ENCODE measurements at regions not wholly inside any gene's neighbourhood (a gene's known extent, or its start where the extent isn't known, plus 50 kb on each side); places are given as distances from the start of the nearest gene placed in this dataset.
"Not testable (repeated sequence)": the region's sequence is repeated elsewhere in the genome, so short reads cannot be mapped to it uniquely, and the experiment has no call there.

- no peak for DNase-seq
Observed at GRCh38 chr11:27241311-27242122, 121.5 kb downstream of the CCDC34 start.

DNA sequence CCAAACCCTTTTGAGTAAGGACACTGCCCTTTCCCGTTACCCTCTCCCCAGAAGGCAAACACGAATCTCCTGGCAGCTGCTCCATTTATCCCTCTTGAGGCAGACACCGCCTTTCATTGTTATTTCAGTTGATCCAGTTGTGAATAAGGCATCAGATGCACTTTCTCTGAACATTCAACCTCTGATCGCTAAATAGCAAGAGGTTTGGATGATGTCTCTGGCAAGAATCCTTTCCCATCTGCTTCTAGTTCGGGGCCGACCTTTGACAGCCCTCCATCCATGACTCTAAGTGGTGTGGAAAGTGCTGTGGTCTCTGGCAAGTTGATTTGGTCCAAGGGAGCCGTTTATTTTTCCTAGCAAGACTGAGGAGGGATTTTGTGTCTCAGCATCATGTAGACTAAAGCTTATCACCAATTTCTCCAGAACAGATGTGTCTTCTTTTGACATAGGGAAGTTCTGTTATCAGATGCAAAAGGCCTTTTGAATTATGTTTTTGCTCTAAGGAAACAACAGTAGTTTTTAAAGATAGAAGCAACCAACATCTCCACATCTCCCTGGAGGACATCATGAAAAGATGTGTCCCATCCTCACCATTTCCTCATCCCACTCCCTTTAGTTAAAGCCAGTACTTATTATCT is 123.6 kb downstream of the CCDC34 start:
- no peak for DNase-seq

- DNase-seq, result no peak
Observed at GRCh38 chr11:27238811-27239210, 124.2 kb downstream of the CCDC34 start.

- no peak for DNase-seq
Observed at GRCh38 chr11:27237643-27238042, 125.4 kb downstream of the CCDC34 start.

DNA sequence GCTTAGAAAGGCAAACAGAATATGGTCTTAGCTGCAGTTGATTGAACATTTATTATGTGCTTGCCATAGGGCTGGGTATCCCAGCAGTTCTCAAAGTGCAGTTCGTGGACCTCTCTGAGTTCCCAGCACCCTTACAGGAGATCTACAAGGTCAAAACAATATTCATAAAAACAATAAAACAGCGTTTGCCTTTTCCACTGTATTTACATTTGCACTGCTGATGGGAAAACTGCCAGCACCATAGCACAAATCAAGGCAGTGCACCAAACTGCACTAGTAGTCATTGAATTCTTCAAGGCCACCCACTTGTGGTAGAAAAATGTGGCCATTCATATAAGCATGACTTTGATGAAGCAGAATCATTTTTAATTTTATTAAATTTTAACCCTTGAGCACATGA is 128.1 kb downstream of the CCDC34 start:
- DNase-seq, result no peak

- DNase-seq, result no peak
Observed at GRCh38 chr11:27234043-27234668, 128.9 kb downstream of the CCDC34 start.

DNA sequence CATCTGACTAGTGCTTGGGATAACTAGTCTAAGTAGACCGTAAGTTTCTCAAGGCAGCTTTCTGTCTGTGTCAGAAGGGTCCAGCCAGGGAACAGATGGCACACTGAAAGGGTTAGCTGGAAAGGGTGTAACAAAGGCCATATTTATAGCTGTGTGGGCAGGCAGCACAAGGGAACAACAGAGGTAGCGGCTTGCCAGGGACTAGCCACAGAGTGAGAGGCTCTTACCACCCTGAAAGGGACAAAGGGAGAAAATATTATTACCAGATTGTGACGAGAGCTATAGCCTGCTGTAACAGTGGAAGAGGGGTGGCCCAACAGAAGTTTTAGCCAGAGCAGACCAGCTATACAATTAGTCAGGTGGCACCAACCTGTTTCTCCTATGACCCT is 129.4 kb downstream of the CCDC34 start:
- DNase-seq, result no peak

- DNase-seq, result no peak
Observed at GRCh38 chr11:27231530-27231929, 131.5 kb downstream of the CCDC34 start.

GRCh38 chr11:27230192-27230572 is 132.8 kb downstream of the CCDC34 start:
- no peak for DNase-seq

DNA sequence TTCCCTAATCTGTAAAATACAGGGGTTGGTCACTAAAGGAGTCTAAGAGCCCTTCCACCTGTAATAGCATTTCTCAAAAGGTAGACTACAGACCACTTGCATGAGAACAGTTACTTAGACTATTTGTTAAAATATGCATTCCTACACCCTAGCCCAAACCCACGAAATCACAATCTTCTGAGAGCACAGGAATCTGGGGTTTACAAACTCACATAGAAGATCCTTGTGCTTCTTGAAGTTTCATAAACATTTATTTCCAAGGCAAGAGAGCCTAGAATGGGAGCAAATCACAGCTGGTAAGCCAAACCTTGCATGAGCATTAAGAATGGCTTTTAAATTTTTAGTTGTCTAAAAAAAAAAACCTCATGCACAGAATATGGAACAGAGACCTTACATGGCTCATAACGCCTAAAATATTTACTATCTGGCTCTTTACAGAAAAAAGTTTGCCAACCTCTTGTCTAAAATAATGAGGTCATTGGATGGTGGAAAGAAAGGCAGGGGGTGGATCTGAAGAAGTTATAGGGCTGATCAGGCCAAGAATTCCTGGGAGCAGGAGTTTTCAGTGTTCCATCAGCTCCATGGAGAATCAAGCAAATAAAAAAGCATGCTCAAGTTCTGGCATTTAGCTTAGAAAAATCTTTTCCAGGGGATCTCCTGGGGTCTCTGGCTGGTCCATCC is 133.4 kb downstream of the CCDC34 start:
- no peak for DNase-seq

DNA sequence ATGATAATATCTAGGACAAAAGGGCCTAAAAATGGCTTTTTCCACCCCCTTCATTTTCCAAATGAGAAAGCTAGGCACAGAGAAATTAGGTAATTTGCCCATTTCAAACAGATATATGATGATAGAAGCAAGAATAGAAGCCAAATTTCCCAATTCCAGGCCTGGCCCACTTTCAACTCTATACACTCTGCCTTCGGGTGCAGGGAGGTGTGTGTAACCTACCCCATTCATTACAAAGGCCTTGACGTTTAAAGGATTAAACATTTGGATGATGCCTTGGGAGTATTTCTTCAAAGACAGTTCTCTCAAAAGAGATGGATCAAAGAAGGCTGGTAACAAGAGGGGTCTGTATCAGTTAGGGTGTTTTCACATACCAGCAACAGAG is 134.1 kb downstream of the CCDC34 start:
- no peak for DNase-seq

DNA sequence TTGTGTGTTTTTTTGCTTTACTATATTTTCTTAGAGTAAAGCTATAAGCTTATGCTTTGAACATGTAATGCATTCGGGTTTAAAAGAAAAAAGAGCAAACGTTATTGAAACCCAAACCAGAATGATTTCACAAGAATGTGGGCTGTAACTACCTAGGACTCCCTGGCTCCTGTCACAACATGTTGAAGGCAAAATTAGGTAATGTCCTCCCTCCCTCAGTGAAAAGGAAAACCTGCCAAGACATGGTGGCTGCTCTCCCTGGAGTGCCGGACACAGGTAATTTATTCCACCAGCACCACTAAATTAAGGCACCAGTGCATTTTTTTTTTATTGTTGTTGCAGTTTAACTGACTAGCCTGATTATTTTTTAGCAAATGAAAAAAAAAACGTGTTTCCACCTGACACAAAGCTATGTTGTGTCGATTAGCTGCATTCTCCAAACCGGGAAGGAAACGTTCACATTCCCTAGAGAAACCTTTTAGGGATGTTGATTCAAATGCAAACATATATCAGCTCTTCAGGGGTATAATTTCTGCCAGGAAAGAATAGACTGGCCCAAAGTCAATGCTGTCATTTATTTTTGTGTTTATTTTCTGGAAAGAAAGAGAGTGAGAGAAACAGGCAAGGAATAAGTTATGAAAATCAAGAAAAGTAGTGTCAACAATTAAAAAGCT is 134.6 kb downstream of the CCDC34 start:
- no peak for DNase-seq

- no peak for DNase-seq
Observed at GRCh38 chr11:27227736-27228135, 135.3 kb downstream of the CCDC34 start.

DNA sequence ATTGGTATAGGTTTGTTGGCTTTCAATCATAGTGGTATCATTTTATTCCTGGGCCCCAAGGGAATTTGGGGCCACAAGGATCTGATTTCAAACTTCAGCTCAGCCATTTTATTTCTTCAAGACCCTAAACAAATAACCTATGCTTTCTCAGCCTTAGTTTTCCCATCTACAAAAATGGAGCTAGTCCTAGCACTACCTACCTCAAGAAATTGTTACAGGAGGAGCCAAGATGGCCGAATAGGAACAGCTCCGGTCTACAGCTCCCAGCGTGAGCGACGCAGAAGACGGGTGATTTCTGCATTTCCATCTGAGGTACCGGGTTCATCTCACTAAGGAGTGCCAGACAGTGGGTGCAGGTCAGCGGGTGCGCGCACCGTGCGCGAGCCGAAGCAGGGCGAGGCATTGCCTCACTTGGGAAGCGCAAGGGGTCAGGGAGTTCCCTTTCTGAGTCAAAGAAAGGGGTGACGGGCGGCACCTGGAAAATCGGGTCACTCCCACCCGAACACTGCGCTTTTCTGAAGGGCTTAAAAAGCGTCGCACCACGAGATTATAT is 143.5 kb downstream of the CCDC34 start:
- DNase-seq, result not testable (repeated sequence)

- no peak for DNase-seq
Observed at GRCh38 chr11:27218421-27219038, 144.5 kb downstream of the CCDC34 start.

DNA sequence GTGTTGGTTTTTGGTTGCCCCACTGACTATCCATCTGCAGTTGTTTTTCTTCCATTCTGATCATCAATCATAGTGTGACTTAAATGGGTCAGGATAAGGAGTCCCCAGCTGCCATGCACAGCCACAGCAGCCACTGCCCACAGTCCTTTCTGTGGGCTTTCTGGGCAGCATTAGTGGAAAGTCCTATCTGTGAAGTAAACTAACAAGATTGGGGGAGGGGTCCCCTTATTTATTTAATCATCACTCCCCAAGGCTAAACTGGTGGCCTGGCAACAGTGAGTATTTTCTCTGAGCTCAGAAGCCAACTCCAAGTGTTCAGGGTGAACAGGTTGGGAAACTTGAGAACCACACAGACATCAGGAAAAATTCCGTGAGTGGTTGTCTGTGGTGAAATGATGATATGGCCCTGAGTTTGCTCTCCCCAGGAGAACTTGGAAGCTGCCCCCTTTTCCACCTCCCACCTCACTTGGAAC is 145.0 kb downstream of the CCDC34 start:
- no peak for DNase-seq

DNA sequence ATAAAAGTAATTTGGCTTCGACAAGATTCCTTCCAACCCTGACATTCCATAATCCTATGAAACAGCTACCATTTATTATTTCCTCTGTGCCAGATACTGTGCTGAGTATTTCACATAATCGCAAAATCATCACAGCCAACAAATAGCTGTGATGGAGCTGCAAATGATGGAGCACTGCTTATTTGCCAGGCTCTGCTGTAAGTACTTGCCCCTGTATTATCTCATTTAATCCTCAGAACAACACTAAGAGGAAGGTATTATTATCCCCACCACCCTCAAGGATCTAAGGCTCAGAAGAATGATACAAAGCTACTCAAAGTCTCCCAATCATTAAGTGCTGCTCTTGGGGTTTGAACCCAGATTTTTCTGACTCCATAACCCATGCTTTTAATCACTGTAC is 145.5 kb downstream of the CCDC34 start:
- DNase-seq, result no peak

DNA sequence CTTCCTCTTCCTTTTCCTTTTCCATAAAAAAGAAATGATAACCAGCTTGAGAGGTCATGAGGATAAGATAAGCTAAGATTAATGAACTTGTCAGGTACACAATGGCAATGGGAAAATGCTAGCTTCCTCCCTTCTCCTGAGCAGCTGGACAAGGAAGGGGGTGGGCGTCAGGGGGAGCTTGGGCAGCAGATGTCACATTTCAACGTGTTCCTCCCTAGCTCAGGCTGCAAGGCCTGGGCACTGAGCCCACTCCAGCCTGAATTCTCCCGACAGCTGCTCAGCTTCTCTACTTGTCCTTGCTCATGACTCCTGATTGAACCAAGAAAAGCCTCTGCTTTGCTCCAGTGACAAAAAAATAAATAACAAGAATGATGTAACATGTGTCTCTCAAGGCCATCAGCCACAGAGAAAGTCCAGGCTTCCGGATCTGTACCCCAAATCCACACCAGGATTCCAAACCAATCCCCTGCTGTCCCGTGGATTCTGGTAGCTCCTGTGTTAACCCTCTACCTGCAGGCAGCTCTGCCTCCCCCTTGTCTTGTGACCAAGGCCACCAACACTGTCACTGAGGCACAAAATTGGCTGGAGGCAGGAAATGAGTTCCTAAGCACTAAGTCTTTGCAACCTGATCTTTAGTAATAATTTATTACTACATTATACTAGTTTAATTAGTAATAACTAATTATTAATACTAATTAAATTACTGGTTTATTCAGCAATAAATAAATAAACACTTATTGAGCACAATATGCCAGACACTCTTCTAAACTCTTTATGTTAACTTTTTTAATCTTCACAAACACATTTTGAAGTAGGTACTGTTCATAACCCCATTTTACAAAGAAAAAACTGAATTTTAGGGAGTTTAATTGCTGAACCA is 146.5 kb downstream of the CCDC34 start:
- no peak for DNase-seq

DNA sequence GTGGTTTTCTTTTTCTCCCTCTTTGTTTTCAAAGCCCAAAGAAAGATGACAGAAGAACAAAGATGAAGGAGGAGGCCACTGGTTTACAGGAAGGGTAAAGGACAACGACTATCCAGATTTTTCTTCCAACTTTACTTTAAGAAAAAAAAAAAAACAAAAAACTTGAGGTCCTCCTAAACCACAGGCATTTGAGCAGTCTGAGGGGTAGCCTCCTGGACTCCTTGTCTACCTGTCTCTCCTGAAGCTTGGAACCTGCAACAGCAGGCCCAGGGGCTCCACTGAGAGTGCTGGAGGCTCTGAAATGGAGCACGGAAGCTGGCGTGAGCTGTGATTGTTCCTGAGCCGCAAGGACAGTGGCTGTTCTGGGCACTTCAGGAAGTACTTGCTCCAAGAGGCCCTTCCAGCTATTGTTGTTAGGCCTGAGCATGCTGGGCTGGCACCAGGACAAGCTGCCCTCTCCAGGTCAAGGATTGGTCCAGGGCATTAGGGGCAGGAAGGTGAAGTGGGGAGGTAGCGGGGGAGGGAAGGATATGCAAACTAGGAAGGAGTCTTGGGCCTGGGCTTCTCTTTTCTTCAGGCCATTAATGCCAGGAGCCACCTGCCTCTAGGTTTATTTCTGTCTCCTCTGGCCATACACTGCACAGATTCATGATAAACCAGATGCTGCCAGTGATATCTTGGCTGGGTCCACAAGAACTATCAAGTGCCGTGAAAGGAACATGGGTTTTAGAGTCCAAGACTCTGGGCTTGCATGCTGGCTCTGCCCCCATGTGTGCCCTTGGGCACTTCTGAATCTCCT is 147.3 kb downstream of the CCDC34 start:
- no peak for DNase-seq

- DNase-seq, result no peak
Observed at GRCh38 chr11:27214713-27215112, 148.3 kb downstream of the CCDC34 start.
